ENCODE measurements at regions not wholly inside any gene's neighbourhood (a gene's known extent, or its start where the extent isn't known, plus 50 kb on each side); places are given as distances from the start of the nearest gene placed in this dataset.

- TF ChIP-seq REST (IDR thresholded peaks at IDR 0.05; ENCODE audit: low read depth, low read length), result no peak
- no peak for TF ChIP-seq USF2 (IDR thresholded peaks at IDR 0.05; ENCODE audit: borderline replicate concordance, low read depth, low read length)
- no peak for TF ChIP-seq MEF2A (IDR thresholded peaks at IDR 0.05; ENCODE audit: borderline replicate concordance, low read depth)
- no peak for TF ChIP-seq YY1 (IDR thresholded peaks at IDR 0.05; ENCODE audit: low read depth)
- no peak for TF ChIP-seq JUND (IDR thresholded peaks at IDR 0.05)
- TF ChIP-seq USF1 (IDR thresholded peaks at IDR 0.05; ENCODE audit: borderline replicate concordance, low read depth), result no peak
- no peak for TF ChIP-seq FOSL2 (IDR thresholded peaks at IDR 0.05; ENCODE audit: borderline replicate concordance, low read depth)
These were observed 301.2 kb downstream of the ADGRG6 start (continued) for GRCh38 chr6:142602972-142603371.

GRCh38 chr6:142605922-142606485 is 304.2 kb downstream of the ADGRG6 start:
- Histone ChIP-seq H3K79me2 (ENCODE audit: insufficient read depth) (no peaks in the 10 kb centered on the region), H2AFZ (ENCODE audit: low read depth) (peak overlapping the region; percentile 66; the same call in 1 of the 2 replicates), H3K27me3 (ENCODE audit: insufficient read depth) (no peaks in the 10 kb centered on the region), H3K9me2 (no peaks in the 10 kb centered on the region), H3K4me1 (ENCODE audit: control insufficient read depth in 1 of 2, insufficient read depth in 2 of 2, low read depth in 1 of 2, low read length in 1 of 2) (no peaks in the 10 kb centered on the region), H3K9me3 (no peaks in the 10 kb centered on the region), H4K20me1 (ENCODE audit: insufficient read depth) (no peaks in the 10 kb centered on the region), H3K4me3 (ENCODE audit: low read depth in 2 of 2, low read length in 1 of 2) (no peak overlapping the region), H3K27ac (ENCODE audit: low read depth in 2 of 2, low read length in 1 of 2) (peak overlapping the region in 1 of 2 experiments; percentile 17; a peak in 1 of 4 replicates), H3K9ac (no peak overlapping the region), H3F3A (replicated peaks; ENCODE audit: insufficient read depth) (no peaks in the 10 kb centered on the region), H3K36me3 (replicated peaks in 1 of 2; ENCODE audit: control insufficient read depth in 1 of 2, insufficient read depth in 2 of 2, low read length in 1 of 2) (no peaks in the 10 kb centered on the region), H3K4me2 (peak overlapping the region; percentile 34; the same call in 1 of the 2 replicates)
- POLR2A ChIA-PET, result no interaction called here
- TF ChIP-seq FOXJ3 (CRISPR knock-in tag; IDR thresholded peaks at IDR 0.05), result no peak
- WGBS (ENCODE audit: low lambda C conversion rate), result 58% methylated on average over 6 of the region's 6 CpGs
- CTCF ChIA-PET, result interaction anchor here (1.1 kb wide), 1 partner anchor 9 kb away, joined by 3 read pairs; no protein-coding TSS in a partner anchor
- DNase-seq, result no peak

GRCh38 chr6:142612956-142613355 is 311.1 kb downstream of the ADGRG6 start:
- WGBS (ENCODE audit: low lambda C conversion rate), result 36% methylated on average over 3 of the region's 3 CpGs
- Histone ChIP-seq H3K9me2 (no peaks in the 10 kb centered on the region), H3K36me3 (replicated peaks in 1 of 2; ENCODE audit: control insufficient read depth in 1 of 2, insufficient read depth in 2 of 2, low read length in 1 of 2) (no peaks in the 10 kb centered on the region), H3K79me2 (ENCODE audit: insufficient read depth) (no peaks in the 10 kb centered on the region), H3K9ac (no peak overlapping the region), H3K4me1 (ENCODE audit: control insufficient read depth in 1 of 2, insufficient read depth in 2 of 2, low read depth in 1 of 2, low read length in 1 of 2) (peaks cover 0 to 3% of the 10 kb centered on the region in 2 experiments; a peak in 2 of 4 replicates), H4K20me1 (ENCODE audit: insufficient read depth) (no peaks in the 10 kb centered on the region), H3K4me2 (no peak overlapping the region), H3K27me3 (ENCODE audit: insufficient read depth) (no peaks in the 10 kb centered on the region), H3K27ac (ENCODE audit: low read depth in 2 of 2, low read length in 1 of 2) (no peak overlapping the region), H3F3A (replicated peaks; ENCODE audit: insufficient read depth) (no peaks in the 10 kb centered on the region), H2AFZ (ENCODE audit: low read depth) (no peak overlapping the region), H3K4me3 (ENCODE audit: low read depth in 2 of 2, low read length in 1 of 2) (no peak overlapping the region), H3K9me3 (no peaks in the 10 kb centered on the region)
- ChIA-PET CTCF (interaction anchor here (1.2 kb wide), 1 partner anchor 45 kb away, joined by 3 read pairs; no protein-coding TSS in a partner anchor), POLR2A (no interaction called here)
- no peak for DNase-seq
- TF ChIP-seq NFIC (IDR thresholded peaks at IDR 0.05; ENCODE audit: borderline replicate concordance), result no peak
- no peak for TF ChIP-seq MXI1 (IDR thresholded peaks at IDR 0.05; ENCODE audit: low read depth, low read length)
- no peak for TF ChIP-seq TCF12 (IDR thresholded peaks at IDR 0.05)
- TF ChIP-seq ELF1 (IDR thresholded peaks at IDR 0.05), result no peak
- TF ChIP-seq REST (IDR thresholded peaks at IDR 0.05; ENCODE audit: low read depth, low read length), result no peak
- no peak for TF ChIP-seq GATA2 (CRISPR knock-in tag; IDR thresholded peaks at IDR 0.05)
- TF ChIP-seq FOXJ3 (CRISPR knock-in tag; IDR thresholded peaks at IDR 0.05), result no peak
- TF ChIP-seq CTCF (IDR thresholded peaks at IDR 0.05), result no peak

Measured in SK-N-SH (cell line).